ENCODE measurements at regions not wholly inside any gene's neighbourhood (a gene's known extent, or its start where the extent isn't known, plus 50 kb on each side); places are given as distances from the start of the nearest gene placed in this dataset.
"Not testable (repeated sequence)": the region's sequence is repeated elsewhere in the genome, so short reads cannot be mapped to it uniquely, and the experiment has no call there.

DNA sequence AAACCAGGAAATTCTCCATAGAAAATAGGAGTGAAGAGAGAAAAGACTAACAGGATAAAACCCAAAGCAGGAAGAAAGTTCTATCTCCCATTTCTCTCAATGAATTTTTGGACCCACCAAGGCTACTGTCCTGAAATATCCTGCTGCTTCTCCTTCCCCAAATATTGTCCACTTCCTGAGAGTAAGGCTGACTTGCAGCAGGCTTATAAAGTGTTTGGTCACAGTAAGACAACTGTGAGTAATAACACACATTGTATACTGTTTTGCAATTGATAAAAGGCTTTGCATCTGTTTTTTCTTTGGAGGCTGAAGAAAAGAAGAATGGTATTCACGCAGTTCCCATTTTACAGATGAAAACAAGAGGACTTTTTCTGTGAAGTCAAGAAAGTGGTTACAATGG lies 52.8 kb downstream of the FOXD4L6 start:
- DNase-seq (ENCODE audit: low read depth in 2 of 3, low spot score in 1 of 3) = not testable (repeated sequence)

DNA sequence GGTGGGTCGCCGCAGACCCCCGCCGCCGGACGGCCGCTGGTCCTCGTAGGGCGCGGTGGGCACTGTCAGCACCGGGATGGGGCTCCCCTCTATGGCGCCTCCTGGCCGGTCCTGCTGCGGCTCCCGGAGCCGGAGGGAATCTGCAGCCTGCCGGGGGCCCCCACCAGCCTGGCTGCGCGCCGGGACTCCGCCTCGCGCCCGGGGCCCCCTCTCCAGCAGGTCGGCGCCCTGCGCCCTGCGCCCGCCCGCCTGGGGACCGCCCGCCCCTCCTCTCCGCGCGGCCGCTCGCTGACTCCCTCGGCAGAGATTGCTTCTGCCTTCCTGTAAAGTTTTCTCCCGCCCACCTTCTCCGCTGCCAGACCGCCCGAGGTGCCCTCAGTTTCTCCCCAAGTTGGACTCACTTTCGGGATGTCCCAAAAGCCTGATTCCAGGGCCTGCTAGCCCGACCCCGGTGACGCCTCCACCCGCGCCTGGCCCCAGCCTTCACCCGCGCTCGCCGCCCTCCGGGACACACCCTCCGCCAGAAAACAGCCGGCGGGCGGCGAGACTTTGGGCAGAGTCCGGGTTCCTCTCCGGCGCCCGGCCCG lies 54.0 kb downstream of the FOXD4L6 start:
- not testable (repeated sequence) for DNase-seq (ENCODE audit: low read depth in 2 of 3, low spot score in 1 of 3)

DNA sequence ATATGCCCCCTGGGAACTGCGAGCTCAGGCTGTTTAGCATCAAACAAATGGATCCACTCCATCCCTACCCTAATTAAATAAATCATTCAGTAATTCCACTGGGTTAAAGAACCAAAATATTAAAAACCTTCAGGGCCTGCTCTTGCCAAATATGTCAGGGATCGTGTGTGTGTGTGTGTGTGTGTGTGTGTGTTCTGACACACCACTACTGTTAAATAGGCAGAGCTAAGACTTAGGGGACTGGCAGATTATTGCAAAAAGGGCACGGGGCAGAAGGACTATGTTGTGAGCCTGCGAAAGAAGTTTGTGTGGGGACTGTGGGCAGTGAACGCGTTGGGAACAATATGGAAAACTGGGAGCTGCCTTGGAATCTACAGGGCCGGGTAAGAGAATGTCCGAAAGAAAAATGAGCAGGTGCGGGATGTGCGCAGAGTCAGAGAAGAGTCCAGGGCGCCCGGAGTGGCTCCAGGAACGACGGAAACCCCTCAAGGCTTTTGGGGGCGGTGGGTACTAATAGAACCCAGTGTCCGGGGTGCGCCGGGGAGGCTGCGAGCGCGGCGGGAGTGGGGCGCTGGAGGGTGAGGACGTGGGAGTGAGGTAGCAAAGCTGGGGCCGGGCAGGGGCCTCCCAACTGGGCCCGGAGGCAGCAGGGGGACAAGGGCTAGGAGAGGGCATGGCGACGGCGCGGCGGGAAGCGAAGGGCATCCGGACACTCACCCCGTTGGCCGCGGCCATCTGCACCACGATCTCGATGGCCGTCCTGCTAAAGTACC lies 54.8 kb downstream of the FOXD4L6 start:
- not testable (repeated sequence) for DNase-seq (ENCODE audit: low read depth in 2 of 3, low spot score in 1 of 3)

DNA sequence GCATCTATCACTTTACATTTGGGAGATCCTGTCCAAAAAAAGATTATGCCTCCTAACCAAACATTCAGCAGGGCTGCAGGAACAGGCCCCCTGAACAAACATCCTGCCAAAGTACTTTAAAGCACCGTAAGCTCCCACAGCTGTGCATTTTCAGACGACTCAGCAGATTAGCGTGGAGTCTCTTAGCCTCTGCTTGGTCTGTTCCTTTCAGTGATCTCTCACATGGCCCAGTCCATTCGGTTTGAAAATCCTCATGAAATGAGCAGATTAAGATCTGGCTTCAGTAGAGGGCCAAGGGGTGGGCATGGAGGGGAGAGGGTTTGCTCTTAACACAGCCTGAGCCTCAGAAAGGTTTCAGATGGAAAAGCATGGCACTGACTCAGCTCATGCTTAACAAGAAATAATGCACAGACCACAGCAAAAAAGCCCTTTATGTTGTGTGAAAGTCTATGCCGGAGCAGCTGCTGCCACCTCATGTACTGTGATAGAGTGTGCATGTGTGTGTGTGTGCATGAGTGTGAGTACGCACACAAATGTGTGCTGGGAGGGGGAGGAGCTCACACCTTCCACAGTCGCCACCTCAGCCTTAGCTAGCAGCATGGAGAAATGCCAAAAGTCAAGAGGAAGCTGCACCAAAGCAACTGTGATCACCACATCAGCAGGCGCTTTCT lies 64.2 kb downstream of the FOXD4L6 start:
- not testable (repeated sequence) for DNase-seq (ENCODE audit: low read depth in 2 of 3, low spot score in 1 of 3)

DNA sequence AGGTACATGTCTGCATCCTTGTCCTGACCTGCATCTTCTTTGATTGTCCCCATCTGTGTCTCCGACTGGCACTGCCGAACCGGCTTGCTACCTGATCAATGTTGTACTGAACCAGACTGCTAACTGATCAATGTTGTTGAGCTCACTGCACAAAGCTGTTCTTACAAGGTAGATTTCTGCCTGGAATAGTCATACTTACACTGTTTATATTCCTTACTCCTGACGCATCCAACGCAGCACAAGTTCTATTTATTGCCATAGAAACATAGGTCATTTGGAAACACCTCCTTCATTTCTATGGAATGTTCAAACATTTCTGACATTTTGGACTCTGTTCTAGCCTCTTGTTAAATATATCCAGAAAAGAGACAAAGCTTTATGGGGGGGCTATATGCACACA lies 65.2 kb downstream of the FOXD4L6 start:
- not testable (repeated sequence) for DNase-seq (ENCODE audit: low read depth in 2 of 3, low spot score in 1 of 3)

DNA sequence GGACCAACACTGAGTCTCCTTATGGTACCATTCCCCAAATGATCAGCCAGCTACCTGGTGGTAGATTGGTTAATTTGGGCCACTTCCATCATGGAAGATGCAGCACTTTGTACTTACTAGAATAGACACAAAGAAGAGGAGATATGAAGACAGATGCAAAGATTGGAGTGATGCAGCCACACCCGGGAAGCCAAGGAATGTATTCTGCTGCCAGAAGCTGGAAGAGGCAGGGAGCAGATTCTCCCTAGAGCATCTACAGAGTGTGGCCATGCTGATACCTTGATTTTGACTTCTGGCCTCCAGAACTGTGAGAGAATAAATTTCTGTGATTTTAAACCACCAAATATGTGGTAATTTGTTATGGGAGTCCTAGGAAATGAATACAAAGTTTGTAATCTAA lies 68.9 kb downstream of the FOXD4L6 start:
- not testable (repeated sequence) for DNase-seq (ENCODE audit: low read depth in 2 of 3, low spot score in 1 of 3)

DNA sequence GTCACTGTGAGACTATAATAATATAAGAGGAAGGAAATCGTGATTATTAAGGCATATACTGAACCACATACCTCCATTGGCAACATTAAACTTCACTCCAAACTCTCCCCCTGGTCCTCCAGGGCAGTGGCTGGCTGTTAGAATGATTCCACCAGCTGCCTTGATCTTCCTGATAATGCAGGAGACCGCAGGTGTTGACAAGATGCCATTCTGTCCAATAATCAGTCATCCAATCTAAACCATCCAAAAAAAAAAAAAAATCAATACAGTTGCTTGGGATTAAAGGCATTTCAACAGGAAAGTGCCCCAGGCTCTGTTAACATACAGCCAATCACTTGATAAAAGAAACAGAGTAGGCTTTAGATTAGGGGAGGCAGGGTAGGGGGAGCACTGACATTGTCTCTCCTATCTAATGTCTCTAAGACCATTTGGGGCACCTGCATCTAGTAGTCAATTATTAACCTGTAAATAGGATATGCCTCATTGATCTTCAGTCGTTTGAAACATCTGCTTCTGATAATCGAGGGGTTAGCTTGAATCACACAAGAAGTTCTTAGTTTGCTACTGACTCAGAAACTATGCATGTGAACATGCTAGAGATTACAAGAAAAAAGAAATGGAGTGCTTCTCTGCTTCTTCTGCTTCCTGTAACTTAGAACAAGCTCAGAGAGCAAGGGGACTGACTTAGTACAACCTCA lies 74.7 kb downstream of the FOXD4L6 start:
- DNase-seq (ENCODE audit: low read depth in 2 of 3, low spot score in 1 of 3) = not testable (repeated sequence)

DNA sequence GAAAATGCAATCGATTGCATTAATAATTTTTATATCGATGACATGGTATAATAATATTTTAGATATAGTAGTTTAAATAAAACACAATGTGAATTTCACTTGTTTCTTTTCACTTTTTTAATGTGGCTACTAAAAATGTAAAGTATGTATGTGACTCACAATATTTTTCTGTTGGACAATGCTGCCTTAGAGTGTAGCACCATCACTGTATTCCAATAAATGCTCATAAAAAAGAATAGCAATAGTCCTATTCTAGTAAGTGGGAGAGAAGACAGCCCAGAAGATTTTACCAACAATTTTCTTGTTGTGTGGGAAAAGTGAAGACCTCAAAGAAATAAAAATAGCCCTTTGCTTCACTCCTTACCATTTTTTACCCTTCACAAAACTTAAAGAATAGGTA lies 79.8 kb downstream of the FOXD4L6 start:
- not testable (repeated sequence) for DNase-seq (ENCODE audit: low read depth in 2 of 3, low spot score in 1 of 3)

DNA sequence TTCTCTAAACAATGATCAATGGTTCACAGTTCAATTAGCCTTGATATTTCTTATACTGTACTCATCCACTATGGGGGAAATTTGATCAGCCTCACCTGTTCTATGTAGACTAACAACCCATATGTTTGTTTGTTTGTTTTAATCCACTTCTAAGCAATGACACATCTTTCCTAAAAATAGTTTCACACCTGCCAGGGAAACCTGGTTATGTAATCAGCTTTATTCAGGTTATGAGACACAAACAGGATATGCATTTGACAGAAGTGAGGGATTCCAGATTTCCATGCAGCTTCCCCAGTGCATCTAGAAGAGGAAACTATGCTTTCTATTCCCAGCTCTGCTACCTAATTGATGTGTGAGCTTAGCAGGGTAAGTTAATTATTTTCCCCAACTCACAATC lies 80.7 kb downstream of the FOXD4L6 start:
- not testable (repeated sequence) for DNase-seq (ENCODE audit: low read depth in 2 of 3, low spot score in 1 of 3)

DNA sequence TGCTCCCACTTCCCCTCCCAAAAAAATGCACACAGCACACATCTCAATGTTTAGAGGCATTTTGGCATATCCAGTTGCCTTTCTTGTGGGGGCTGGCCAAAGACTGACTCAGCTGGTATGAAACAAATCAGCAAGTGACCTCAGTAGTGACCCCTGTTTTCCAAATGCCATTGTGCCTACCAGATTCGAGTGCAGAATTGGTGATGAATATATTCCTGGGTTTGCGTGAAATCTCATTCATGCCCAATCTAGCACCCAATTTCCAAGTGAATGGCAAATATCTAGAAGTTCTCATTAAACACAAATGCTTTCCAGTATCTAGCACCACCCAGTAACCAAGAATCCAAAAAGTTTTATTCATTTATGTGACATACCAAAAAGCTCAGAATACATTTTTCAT lies 83.6 kb downstream of the FOXD4L6 start:
- DNase-seq (ENCODE audit: low read depth in 2 of 3, low spot score in 1 of 3) = not testable (repeated sequence)

DNA sequence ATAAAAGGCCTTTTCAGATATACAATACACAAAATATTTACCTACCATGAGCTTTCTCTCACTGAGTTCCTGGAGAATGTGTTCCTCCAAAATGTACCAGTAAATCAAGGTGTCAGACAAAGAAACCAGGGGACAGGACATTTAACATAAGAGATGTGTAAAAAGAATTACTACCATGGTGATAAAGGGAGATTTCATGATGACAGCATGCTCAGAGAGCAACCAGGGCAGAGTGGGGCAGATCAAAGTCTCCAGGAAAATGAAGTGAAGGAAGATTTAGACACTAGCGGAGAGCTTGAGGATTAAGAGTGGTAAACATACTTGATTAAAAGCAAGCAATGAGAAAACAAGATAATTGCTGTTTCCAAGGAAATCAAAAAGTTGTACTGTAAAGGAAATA lies 85.0 kb downstream of the FOXD4L6 start:
- DNase-seq (ENCODE audit: low read depth in 2 of 3, low spot score in 1 of 3) = not testable (repeated sequence)

DNA sequence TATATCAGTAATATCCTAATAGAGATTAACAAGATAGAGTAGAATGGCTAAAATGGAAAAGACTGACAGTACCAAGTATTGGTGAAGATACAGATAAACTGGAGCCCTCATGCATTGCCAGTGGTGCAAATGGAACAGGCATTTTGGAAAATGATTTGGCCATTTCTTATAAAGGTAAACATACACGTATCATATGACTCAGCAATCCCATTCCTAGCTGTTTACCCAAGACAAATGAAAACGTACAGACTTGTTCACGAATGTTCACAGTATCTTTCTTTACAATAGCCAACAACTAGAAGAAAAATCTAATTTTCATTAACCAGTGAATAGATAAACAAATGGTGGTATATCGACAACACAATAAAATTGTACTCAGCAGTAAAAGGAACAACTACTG lies 86.4 kb downstream of the FOXD4L6 start:
- DNase-seq (ENCODE audit: low read depth in 2 of 3, low spot score in 1 of 3) = not testable (repeated sequence)

DNA sequence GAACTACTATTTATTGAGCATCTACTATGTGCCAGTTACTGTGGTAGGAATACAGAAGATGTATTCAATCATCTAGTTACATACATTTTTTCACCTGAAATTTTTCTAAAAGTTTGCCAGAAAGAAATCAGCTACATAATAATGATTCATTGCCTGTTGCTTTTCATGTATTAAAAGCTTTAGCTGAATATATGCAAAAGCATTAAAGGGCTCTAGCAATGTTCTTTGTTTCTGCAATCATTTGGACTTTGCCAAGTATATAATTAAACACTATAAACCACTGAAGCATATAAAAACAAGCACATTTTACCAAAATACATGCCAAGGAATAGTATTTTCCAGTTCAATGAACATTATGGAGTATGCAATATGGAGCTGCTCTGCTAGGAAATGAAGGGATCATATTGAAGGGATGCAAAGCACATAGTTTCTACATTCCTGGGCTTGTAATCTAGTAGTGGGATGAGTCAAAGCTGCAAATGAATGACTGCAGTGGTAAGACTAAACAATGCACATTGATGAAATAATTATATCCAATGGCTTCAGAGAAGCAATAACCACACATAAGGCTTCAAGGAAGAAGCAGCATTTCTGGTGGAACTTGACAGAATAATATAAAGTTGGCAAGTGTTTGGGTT lies 87.7 kb downstream of the FOXD4L6 start:
- DNase-seq (ENCODE audit: low read depth in 2 of 3, low spot score in 1 of 3) = not testable (repeated sequence)

DNA sequence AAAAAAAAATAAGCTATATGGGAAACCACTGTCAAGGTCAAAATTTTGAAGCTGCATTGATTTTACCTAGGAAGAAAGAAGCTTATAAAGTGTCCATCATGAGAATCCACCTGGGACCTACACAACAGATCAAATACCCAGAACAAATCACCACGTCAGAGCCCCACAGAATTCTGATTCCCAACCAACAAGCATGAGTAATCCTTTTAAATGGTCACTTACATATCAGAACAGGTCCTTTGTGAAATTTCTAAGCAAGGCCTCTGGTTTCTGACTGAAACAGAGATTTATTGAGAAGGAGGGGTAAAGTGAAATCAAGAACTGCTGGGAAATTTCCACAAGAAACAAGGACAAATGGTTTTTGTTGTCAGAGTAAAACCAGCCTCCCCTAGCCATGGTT lies 93.2 kb downstream of the FOXD4L6 start:
- DNase-seq (ENCODE audit: low read depth in 2 of 3, low spot score in 1 of 3) = not testable (repeated sequence)

DNA sequence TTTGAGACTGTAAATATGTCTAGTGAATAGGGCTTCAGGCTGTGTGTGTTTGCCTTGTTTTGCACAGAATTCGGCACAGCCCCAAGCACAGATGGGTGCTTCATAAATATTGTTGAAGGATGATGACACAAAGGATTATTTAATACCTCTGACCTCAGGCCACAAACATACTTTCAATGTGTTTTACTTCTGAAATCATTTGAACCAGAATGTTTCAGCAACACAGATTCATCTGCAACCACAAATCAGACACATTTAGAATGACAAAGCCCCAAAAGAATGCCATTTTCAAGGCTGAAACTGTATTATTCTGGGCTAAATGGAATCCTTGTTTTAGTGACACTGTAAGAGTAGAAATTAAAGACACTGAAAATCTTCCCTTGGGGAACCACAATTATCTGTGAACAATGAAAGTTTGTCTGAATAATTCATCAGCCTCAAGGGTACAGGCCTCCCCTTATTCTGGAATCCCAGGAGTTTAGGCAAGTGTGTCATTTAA lies 93.7 kb downstream of the FOXD4L6 start:
- not testable (repeated sequence) for DNase-seq (ENCODE audit: low read depth in 2 of 3, low spot score in 1 of 3)

DNA sequence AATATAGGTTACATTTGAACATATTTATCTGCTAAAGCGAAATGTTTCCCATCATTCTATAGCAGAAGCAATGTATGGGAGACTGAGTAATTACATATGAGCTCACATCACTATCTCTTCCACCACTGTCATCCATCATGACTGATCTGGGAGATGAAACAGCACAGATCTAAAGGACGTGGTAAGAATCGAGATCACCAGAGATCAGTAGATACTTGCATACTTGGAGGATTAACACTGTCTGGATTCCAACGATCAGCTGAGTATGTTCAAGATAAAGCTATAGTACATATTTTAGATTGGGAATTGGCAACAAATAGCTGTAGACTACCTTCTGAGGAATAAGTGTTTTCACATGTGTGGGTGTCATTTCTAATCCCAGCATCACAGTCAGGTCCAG lies 94.6 kb downstream of the FOXD4L6 start:
- not testable (repeated sequence) for DNase-seq (ENCODE audit: low read depth in 2 of 3, low spot score in 1 of 3)

DNA sequence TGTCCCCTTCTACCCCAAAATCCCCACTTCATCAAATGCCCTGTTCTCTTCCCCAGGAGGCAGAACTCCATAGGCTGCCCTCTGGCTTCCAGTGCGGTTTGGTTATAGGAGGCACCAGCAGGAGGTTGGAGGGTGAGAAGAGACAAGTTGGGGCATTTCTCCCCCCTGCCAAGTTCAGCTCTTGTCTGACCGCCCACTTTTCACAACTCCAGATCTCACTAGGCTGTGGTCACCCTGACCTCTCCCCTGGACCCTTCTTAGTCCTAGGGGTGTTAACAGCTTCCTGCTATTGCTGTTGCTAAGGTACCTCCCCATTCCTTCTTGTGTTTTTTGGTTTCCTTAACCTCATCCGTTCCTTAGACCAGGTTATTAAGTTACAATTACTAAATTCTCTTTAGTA lies 95.1 kb downstream of the FOXD4L6 start:
- DNase-seq (ENCODE audit: low read depth in 2 of 3, low spot score in 1 of 3) = not testable (repeated sequence)

DNA sequence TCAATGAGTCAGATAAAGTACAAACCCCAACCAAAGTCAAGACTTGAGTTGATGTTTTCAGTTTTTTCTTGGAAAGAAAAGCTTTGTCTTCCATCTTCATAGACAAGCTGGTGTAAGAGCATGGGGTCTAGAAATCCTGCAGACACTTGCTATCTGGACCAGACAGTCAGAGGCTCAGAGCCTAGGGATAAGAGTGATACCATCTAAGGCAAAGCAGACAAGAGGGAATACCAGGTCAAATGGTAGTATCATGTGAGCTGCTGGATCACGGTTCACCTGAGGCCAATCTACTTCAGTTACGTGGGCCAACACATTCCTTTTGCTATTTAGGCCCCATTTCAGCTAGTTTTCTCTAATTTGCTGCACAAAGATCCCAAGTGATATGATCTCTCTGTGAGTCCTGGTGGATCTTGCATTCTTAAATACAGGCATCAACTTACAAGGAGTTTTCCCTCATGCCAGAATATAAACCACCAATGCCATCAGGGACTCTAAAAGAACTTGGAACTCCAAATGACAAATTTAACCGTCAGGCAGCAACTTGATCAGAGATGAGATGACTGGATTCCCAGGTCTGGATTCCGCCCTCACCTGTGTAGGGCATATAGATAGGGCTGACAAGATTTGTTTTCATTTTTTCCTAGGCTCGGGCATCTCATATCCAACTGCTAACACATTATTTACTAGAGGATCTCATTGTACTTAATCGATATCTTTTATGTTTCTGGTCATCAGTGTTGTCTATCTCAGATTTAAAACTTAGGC lies 101.4 kb downstream of the FOXD4L6 start:
- DNase-seq (ENCODE audit: low read depth in 2 of 3, low spot score in 1 of 3) = not testable (repeated sequence)

DNA sequence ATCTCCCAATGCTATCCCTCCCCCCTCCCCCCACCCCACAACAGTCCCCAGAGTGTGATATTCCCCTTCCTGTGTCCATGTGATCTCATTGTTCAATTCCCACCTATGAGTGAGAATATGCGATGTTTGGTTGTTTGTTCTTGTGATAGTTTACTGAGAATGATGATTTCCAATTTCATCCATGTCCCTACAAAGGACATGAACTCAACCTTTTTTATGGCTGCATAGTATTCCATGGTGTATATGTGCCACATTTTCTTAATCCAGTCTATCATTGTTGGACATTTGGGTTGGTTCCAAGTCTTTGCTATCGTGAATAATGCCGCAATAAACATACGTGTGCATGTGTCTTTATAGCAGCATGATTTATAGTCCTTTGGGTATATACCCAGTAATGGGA lies 106.1 kb downstream of the FOXD4L6 start:
- not testable (repeated sequence) for DNase-seq (ENCODE audit: low read depth in 2 of 3, low spot score in 1 of 3)
